GM12892 (cell line): ENCODE measurements at regions not wholly inside any gene's neighbourhood (a gene's known extent, or its start where the extent isn't known, plus 50 kb on each side); places are given as distances from the start of the nearest gene placed in this dataset.
"Not testable (repeated sequence)": the region's sequence is repeated elsewhere in the genome, so short reads cannot be mapped to it uniquely, and the experiment has no call there.

Experiments
- POLR2A ChIP-seq: IDR thresholded peaks from 2 replicates; pipeline ENCODE4 v1.6.1; 2011; ENCODE audit warnings: low read depth, low read length, control low read depth
- POLR2AphosphoS5 ChIP-seq: IDR thresholded peaks from 2 replicates; pipeline ENCODE4 v1.6.1; 2011; ENCODE audit warnings: low read depth, low read length, control low read depth

DNA sequence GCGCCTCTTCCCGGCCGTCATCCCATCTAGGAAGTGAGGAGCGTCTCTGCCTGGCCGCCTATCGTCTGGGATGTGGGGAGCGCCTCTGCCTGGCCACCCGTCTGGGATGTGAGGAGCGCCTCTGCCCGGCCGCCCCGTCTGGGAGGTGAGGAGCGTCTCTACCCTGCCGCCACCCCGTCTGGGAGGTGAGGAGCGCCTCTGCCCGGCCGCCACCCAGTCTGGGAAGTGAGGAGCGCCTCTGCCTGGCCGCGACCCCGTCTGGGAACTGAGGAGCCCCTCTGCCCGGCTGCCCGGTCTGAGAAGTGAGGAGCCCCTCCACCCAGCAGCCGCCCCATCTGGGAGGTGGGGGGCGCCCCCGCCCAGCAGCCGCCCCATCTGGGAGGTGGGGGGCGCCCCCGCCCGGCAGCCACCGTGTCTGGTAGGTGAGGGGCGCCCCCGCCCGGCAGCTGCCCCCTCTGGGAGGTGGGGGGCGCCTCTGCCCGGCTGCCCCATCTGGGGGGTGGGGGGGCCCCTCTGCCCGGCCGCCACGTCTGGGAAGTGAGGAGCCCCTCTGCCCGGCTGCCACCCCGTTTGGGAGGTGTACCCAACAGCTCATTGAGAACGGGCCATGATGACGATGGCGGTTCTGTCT, 244.7 kb upstream of the POU5F2 start:
- not testable (repeated sequence) for TF ChIP-seq POLR2AphosphoS5, POLR2A
